Esophagus muscularis mucosa (tissue), 3 donors: ENCODE measurements at regions not wholly inside any gene's neighbourhood (a gene's known extent, or its start where the extent isn't known, plus 50 kb on each side); places are given as distances from the start of the nearest gene placed in this dataset.

Source experiments
- POLR2A ChIP-seq: fragments of 450-650 bp; IDR thresholded peaks from one replicate; pipeline ENCODE4 v1.6.1; 2017; ENCODE audit warnings: antibody characterized with exemption, moderate library complexity, mild to moderate bottlenecking, low read depth
- TF ChIP-seq, protein P1 (sequence below), 3 experiments: fragments of 200-600 bp in 2 of 3; fragments of 450-650 bp in 1 of 3; sonication (generic) in 2 of 3; IDR thresholded peaks; one replicate each; pipeline ENCODE4 v1.5.1; 2017 to 2019; ENCODE audit warnings: antibody characterized with exemption in 3 of 3, mild to moderate bottlenecking in 2 of 3, moderate library complexity in 1 of 3

DNA sequence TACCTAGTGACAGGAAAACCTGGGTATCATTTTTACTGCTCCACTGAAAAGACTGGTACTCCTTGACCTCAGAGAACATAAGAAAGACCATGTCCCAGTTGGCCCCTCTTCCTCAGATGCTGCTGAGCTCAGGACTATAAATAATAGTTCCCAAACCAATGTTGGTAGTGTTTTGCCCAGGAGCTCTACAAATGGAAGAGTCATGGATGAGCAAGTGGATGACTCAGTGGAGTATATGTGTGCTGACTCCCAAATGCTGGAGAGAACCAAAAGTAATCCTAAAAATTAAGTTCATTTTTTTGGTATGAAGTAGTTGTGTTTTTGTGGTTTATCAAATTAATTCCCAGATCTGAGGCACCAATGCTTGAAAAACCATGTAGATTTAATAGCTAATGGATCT lies 482.0 kb downstream of the KCNA4 start:
- TF ChIP-seq POLR2A, result no peak
- TF ChIP-seq, protein P1, sequence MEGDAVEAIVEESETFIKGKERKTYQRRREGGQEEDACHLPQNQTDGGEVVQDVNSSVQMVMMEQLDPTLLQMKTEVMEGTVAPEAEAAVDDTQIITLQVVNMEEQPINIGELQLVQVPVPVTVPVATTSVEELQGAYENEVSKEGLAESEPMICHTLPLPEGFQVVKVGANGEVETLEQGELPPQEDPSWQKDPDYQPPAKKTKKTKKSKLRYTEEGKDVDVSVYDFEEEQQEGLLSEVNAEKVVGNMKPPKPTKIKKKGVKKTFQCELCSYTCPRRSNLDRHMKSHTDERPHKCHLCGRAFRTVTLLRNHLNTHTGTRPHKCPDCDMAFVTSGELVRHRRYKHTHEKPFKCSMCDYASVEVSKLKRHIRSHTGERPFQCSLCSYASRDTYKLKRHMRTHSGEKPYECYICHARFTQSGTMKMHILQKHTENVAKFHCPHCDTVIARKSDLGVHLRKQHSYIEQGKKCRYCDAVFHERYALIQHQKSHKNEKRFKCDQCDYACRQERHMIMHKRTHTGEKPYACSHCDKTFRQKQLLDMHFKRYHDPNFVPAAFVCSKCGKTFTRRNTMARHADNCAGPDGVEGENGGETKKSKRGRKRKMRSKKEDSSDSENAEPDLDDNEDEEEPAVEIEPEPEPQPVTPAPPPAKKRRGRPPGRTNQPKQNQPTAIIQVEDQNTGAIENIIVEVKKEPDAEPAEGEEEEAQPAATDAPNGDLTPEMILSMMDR (IDR thresholded peaks at IDR 0.05), result no peak
